Right cardiac atrium (tissue), 5 donors: ENCODE measurements at regions not wholly inside any gene's neighbourhood (a gene's known extent, or its start where the extent isn't known, plus 50 kb on each side); places are given as distances from the start of the nearest gene placed in this dataset.
"Not testable (repeated sequence)": the region's sequence is repeated elsewhere in the genome, so short reads cannot be mapped to it uniquely, and the experiment has no call there.

ENCODE experiments used
- ATAC-seq, 2 donors: fragments of 200-7000 bp; cut with Tn5 transposase; one replicate each; pipeline versions ENCODE4 v1.8.0 to v1.9.1; 2020; ENCODE audit warnings: moderate library complexity in 2 of 2, mild to moderate bottlenecking in 1 of 2
- DNase-seq, 3 donors: peaks; one replicate each; pipeline ENCODE4 v3.0.0-alpha.2; 2020
- H3K27ac ChIP-seq: one replicate; pipeline ENCODE4 v1.5.1; 2013; ENCODE audit warnings: mild to moderate bottlenecking, low read length, control low read depth, moderate library complexity
- H3K27me3 ChIP-seq: one replicate; pipeline ENCODE4 v1.6.1; 2013; ENCODE audit not compliant: control insufficient read depth, insufficient read depth
- H3K4me1 ChIP-seq: one replicate; pipeline ENCODE4 v1.6.1; 2013; ENCODE audit warnings: low read length; ENCODE audit not compliant: control insufficient read depth, insufficient read depth
- H3K4me3 ChIP-seq: one replicate; pipeline ENCODE4 v1.5.1; 2013; ENCODE audit warnings: low read length, control low read depth
- H3K9me3 ChIP-seq: one replicate; pipeline ENCODE4 v1.6.1; 2013; ENCODE audit warnings: low read length; ENCODE audit not compliant: control insufficient read depth
- WGBS: extraction: QIAGEN DNeasy Blood & Tissue Kit; methylation state at CpG from one replicate; pipeline ENCODE4 v1.1.7; 2013; 5-methylcytosine and 5-hydroxymethylcytosine counted together
- intact Hi-C, 4 donors: fragments of 100-400 bp; cut with DNase I; formaldehyde crosslinking; loops; one replicate each; pipeline versions ENCODE4 v1.11.0 to v1.14.0; 2022 to 2023
- donor health status: healthy with polysubstance abuse.
- donor health status: DM: no; HTN: yes; CAD: no.
- donor health status: DM: no; HTN: no; CAD: no.
- donor health status: DM: no; HTN: yes; CAD: no; lungs with severe emphysema.
- donor health status: DM: yes; HTN: yes; CAD: no.

DNA sequence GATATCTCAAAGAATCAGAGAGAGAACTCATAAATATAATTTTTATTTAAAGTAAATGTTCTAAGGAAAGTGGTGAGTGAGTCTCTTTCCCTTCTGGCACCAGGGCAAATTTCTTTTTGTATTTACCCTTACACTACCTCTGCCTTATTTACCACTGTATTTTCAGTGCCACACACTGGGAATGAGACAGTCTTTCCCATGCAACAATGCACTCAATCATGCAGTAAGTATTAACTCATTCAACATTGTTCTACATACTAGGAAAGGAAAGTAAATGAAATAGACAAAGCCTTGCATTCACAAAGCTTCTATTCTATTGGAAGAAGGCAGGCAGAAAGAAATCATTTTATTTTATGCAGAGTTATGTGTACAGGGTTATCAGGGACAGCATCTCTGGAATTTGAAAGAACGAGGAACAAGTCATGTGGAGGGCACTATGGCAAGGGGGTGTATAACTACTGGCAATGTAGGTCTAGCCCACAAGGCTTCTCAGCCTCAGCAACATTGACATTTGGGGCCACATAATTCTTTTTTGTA, 129.8 kb upstream of the PRDX6 start:
- Histone ChIP-seq H3K9me3 (no peaks in the 10 kb centered on the region), H3K27ac (no peak overlapping the region), H3K4me1 (no peaks in the 10 kb centered on the region), H3K4me3 (no peak overlapping the region), H3K27me3 (no peaks in the 10 kb centered on the region)
- intact Hi-C loops = no loop called here
- WGBS = 58% methylated on average over 1 of the region's 1 CpG
- ATAC-seq (no peak), DNase-seq (no peak)

DNA sequence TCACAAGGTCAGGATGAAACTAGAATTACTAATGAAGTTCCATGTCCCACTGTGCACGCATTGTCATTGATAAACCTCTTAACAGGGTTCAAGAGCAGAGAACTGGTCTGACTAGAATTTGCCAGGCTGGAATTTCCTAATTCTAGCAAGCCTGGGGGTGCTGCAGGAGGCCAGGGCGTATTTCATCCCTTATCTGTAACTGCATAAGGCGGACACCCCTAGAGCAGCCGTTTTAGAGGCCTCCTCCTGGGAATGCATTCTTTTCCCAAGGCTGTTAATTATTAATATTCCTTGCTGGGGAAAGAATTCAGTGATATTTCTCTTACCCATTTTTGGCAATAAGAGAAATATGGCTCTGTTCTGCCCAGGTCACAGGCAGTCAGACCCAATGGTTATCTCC, 124.5 kb upstream of the PRDX6 start:
- H3K27ac ChIP-seq, H3K4me3 ChIP-seq, ATAC-seq, H3K4me1 ChIP-seq, H3K27me3 ChIP-seq, intact Hi-C loops, H3K9me3 ChIP-seq, DNase-seq: not testable (repeated sequence)
- WGBS = 90% methylated on average over 4 of the region's 4 CpGs

DNA sequence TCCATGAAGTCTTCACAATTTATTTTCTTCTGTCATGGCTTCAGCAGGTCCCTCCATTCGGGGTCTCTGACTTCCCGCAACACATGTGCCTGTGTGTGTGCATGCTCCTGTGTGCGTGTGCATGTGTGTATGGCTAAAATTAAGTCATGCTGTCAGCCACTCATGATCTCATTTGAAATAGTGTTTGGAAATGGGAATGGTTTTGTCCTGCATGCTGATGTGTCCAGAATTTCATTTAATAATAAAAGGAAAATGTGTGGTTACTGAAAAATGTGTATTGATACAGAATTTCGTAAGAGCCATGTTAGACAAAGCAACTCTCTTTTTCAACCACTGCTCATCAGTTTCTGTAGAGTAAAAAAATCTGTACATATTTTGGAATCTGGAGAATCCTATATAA, 123.8 kb upstream of the PRDX6 start:
- Histone ChIP-seq H3K4me3 (no peak overlapping the region), H3K27ac (no peak overlapping the region), H3K4me1 (no peaks in the 10 kb centered on the region), H3K9me3 (no peaks in the 10 kb centered on the region), H3K27me3 (no peaks in the 10 kb centered on the region)
- DNase-seq (no peak), ATAC-seq (no peak)
- intact Hi-C loops = no loop called here
- WGBS = 97% methylated on average over 4 of the region's 4 CpGs

DNA sequence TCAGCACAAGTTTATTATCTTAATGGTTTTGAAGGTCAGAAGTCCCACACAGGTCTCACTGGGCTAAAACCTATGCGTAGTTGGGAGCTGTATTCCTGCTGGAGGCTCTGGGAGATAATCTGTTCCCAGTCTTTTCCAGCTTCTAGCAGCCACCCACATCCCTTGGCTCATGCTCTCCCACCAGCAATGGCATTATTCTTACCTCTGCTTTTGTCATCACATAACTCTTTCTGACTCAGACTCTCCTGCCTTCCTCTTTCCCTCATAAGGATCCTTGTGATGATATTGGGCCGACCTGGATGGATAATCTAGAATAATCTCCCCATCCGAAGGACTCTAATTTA, 122.2 kb upstream of the PRDX6 start:
- Histone ChIP-seq H3K27ac (no peak overlapping the region), H3K4me3 (no peak overlapping the region), H3K4me1 (no peaks in the 10 kb centered on the region), H3K27me3 (no peaks in the 10 kb centered on the region), H3K9me3 (no peaks in the 10 kb centered on the region)
- WGBS = 87% methylated on average over 3 of the region's 3 CpGs
- ATAC-seq (no peak), DNase-seq (no peak)
- intact Hi-C loops = no loop called here

DNA sequence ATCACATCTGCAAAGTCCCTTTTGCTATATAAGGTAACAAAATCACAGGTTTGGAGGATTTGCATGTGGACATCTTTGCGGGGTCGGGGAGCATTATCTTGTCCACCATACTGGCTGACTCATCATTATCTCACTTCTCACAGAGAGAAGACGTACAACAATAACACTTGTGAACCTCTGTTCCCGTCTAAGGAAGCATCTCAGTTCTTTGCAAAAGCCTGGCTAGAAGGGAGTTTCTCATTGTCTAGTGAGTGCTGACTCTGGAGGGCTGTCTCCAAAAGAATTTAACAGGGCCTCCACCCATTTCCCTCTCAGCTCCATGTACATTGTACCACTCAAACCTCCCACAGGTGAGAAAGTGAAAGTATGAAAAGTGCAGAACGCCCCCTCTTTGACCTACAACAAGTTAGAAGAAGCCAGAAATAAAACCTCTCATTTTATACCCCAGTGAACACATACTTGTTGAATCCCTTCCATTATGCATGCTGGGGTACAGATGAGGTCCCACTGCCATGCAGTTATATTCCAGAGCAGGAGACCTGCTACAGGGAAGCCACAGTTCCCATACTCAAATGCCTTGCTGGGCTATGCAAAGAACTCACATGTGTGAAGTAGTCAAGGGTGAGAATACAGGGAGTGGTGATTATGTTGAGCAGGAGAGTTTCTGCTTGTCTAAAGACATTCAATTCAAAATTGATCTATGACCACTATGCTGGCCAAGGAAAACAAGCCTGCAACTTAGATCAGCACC, 121.7 kb upstream of the PRDX6 start:
- Histone ChIP-seq H3K27me3 (no peaks in the 10 kb centered on the region), H3K9me3 (no peaks in the 10 kb centered on the region), H3K4me1 (no peaks in the 10 kb centered on the region), H3K4me3 (no peak overlapping the region), H3K27ac (no peak overlapping the region)
- DNase-seq = no peak
- intact Hi-C loops = no loop called here
- 70% methylated on average over 5 of the region's 5 CpGs for WGBS
- ATAC-seq = no peak

DNA sequence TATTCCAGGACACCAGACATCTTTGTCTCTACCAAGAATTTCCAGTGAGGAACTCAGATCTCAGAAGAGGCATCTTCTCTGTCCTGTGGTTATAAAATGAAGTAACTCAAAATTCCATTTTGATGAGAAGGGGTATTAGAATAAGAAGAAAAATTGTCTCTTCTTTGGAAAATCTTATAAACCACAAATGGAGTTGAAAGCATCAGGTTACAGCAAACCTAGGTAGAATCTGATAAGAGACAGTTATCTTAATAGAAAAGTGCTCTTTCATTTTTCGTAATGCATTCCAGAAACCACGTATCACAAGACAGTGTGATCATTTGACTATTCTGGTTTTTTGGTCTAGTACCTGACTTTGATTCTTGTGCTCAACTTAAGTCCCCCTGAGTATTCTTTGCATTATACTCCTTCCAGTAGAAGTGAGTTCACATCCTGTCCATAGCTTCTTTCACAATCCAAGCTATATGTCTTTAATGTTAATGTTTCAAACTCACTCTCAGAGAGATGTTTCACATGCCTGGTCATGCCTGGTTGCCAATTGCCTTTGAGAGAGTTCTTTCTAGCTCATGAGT, 120.9 kb upstream of the PRDX6 start:
- Histone ChIP-seq H3K4me3 (no peak overlapping the region), H3K27me3 (no peaks in the 10 kb centered on the region), H3K4me1 (no peaks in the 10 kb centered on the region), H3K9me3 (no peaks in the 10 kb centered on the region), H3K27ac (no peak overlapping the region)
- ATAC-seq (no peak), DNase-seq (no peak)
- 86% methylated on average over 2 of the region's 2 CpGs for WGBS
- intact Hi-C loops = no loop called here

DNA sequence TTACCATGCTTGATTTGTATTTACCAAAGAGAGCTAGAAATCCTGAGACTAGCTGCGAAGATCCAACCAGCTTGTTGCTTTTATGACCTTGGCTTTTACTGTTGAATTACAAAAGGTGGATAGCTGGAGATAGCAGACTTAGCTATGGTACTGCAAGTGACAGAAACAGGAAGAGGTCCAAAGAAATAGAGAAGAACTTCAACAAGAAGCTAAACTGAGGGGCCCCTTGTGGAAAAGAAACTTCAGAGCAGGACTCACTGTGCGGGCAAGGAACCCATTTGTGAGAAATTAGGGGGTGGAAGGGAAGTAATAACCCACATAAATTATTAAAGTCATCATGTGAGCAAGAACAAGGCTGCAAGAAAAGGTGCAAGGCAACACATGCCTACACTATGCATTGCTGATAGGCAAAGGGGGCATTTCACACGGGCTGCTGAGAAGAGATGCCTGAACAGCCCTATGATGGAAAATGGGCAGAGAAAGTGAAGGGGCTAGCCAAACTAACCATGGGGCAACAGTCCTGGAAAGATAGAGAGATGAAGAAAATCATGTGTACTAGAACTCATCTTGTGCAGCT, 116.6 kb upstream of the PRDX6 start:
- intact Hi-C loops = no loop called here
- WGBS = 76% methylated on average over 3 of the region's 3 CpGs
- no peaks in the 10 kb centered on the region for H3K27me3 ChIP-seq
- DNase-seq = no peak
- H3K4me1 ChIP-seq = no peaks in the 10 kb centered on the region
- H3K4me3 ChIP-seq = no peak overlapping the region
- no peaks in the 10 kb centered on the region for H3K9me3 ChIP-seq
- ATAC-seq = no peak
- no peak overlapping the region for H3K27ac ChIP-seq

DNA sequence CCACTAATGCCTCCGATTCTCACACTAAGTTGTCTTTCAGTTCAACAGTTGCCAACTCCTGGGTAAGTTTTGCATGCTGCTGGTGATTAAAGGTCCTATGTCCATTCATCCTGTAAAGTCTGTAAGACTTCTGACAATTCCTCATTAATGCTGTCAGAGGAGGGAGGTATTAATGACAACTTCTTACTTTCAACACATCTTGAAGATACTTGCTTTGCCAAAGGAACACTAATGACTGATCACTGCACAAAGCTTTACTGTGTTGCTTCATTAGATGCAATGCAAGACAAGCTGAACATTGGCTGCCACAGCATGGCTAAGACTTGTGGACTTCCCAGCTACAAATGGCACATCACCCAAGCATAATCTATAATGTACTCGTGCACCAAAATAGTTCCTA, 114.6 kb upstream of the PRDX6 start:
- intact Hi-C loops = no loop called here
- H3K9me3 ChIP-seq = no peaks in the 10 kb centered on the region
- 93% methylated on average over 2 of the region's 2 CpGs for WGBS
- ATAC-seq = no peak
- H3K4me1 ChIP-seq = no peaks in the 10 kb centered on the region
- no peaks in the 10 kb centered on the region for H3K27me3 ChIP-seq
- no peak overlapping the region for H3K27ac ChIP-seq
- H3K4me3 ChIP-seq = no peak overlapping the region
- no peak for DNase-seq

DNA sequence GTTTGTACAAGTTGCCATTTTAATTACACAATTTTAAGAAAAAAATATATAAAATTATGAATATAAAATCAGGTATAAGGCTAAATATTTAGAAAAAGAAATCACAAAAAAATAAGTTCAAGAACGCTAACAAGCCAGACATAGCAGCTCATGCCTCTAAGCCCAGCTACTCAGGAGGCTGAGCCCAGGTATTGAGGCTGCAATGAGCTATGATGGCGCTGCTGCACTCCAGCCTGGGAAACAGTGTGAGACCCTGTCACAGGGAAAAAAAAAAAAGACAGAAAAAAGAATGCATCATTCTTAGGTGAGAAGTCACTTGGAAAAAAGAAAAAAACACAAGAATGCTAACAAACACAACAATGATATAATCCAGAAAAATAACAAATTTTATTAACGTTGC, 112.3 kb upstream of the PRDX6 start:
- Histone ChIP-seq H3K4me3 (no peak overlapping the region), H3K27me3 (no peaks in the 10 kb centered on the region), H3K4me1 (no peaks in the 10 kb centered on the region), H3K27ac (no peak overlapping the region), H3K9me3 (no peaks in the 10 kb centered on the region)
- intact Hi-C loops = no loop called here
- DNase-seq = no peak
- ATAC-seq = no peak
- WGBS = 74% methylated on average over 3 of the region's 3 CpGs

DNA sequence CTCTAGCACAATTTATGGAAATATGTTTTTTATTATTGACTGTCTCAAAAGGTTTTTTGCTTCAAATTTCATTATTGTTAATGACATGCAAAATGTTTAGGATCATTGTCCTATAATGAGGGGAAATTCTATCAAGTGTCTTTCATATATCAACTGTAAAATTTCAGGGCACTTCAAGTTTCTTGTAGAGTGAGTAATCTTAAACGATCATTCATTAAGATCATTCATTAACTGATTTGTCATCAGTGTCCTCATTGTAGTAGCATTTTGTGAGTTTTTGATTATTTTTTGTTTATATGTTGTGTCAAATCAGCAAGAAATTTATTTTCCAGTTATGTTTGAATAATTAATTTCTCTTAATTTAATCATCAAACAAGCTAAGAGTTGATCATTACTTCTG, 111.8 kb upstream of the PRDX6 start:
- WGBS = 86% methylated on average over 1 of the region's 1 CpG
- no peaks in the 10 kb centered on the region for H3K9me3 ChIP-seq
- DNase-seq (no peak), ATAC-seq (no peak)
- no peaks in the 10 kb centered on the region for H3K27me3 ChIP-seq
- no peak overlapping the region for H3K27ac ChIP-seq
- H3K4me1 ChIP-seq = no peaks in the 10 kb centered on the region
- H3K4me3 ChIP-seq = no peak overlapping the region
- intact Hi-C loops = no loop called here

DNA sequence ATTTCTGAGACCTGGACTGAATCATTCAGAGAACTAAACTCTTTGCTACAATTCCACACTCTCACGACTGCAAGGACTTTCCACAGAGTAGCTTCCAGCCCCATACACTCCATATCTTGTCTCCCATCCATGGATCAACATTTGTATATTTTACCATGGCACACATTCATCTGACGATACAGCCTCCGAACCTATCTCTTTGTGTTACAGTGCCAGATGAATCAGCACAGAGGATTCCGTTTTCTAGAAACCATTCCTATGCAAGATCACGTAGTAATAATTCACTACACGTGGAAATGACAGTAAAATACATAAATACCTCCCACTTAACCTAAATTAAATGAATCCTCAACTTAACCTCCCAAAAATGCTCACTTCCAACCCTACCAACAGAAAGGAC, 110.0 kb upstream of the PRDX6 start:
- 86% methylated on average over 6 of the region's 6 CpGs for WGBS
- intact Hi-C loops = no loop called here
- no peak overlapping the region for H3K27ac ChIP-seq
- no peaks in the 10 kb centered on the region for H3K27me3 ChIP-seq
- no peak for ATAC-seq
- no peak overlapping the region for H3K4me3 ChIP-seq
- DNase-seq = no peak
- no peaks in the 10 kb centered on the region for H3K9me3 ChIP-seq
- H3K4me1 ChIP-seq = no peaks in the 10 kb centered on the region
